GM23338 (cell line): ENCODE measurements at regions not wholly inside any gene's neighbourhood (a gene's known extent, or its start where the extent isn't known, plus 50 kb on each side); places are given as distances from the start of the nearest gene placed in this dataset.

ENCODE experiments used
- ATAC-seq: fragments of 200-7000 bp; cut with Tn5 transposase; 3 replicates; pipeline ENCODE4 v1.9.1; 2020
- DNase-seq: peaks from one replicate; pipeline ENCODE4 v3.0.0-alpha.2; 2015; ENCODE audit warnings: low spot score
- H2AFZ ChIP-seq: fragments of 200-600 bp; sonication (generic); 2 replicates; pipeline ENCODE4 v1.8.0; 2016; ENCODE audit warnings: antibody characterized with exemption, mild to moderate bottlenecking, moderate library complexity
- H3F3A ChIP-seq: fragments of 200-600 bp; sonication (generic); replicated peaks from 2 replicates; pipeline ENCODE4 v1.8.0; 2017; ENCODE audit warnings: antibody characterized with exemption, mixed run types, low read depth
- H3K27ac ChIP-seq: fragments of 200-600 bp; sonication (generic); 2 replicates; pipeline ENCODE4 v1.6.1; 2016; ENCODE audit warnings: low read depth
- H3K27me3 ChIP-seq: fragments of 200-600 bp; sonication (generic); 2 replicates; pipeline ENCODE4 v1.8.0; 2016; ENCODE audit warnings: mild to moderate bottlenecking, mixed run types, moderate library complexity; ENCODE audit not compliant: insufficient read depth
- H3K36me3 ChIP-seq: fragments of 200-600 bp; sonication (generic); 2 replicates; pipeline ENCODE4 v1.8.0; 2016; ENCODE audit warnings: mild to moderate bottlenecking; ENCODE audit not compliant: insufficient read depth
- H3K4me1 ChIP-seq: fragments of 200-600 bp; sonication (generic); 2 replicates; pipeline ENCODE4 v1.8.0; 2016; ENCODE audit warnings: mild to moderate bottlenecking, moderate library complexity; ENCODE audit not compliant: insufficient read depth
- H3K4me2 ChIP-seq: fragments of 200-600 bp; sonication (generic); 2 replicates; pipeline ENCODE4 v1.7.1; 2017; ENCODE audit warnings: mixed run types
- H3K4me3 ChIP-seq: fragments of 200-600 bp; sonication (generic); 2 replicates; pipeline ENCODE4 v1.6.1; 2016; ENCODE audit warnings: mixed run types
- H3K79me2 ChIP-seq: fragments of 200-600 bp; sonication (generic); replicated peaks from 2 replicates; pipeline ENCODE4 v1.8.0; 2017; ENCODE audit warnings: mild to moderate bottlenecking; ENCODE audit not compliant: insufficient read depth
- H3K9me2 ChIP-seq: fragments of 200-600 bp; sonication (generic); 2 replicates; pipeline ENCODE4 v1.8.0; 2017; ENCODE audit not compliant: insufficient read depth
- H4K20me1 ChIP-seq: fragments of 200-600 bp; sonication (generic); replicated peaks from 2 replicates; pipeline ENCODE4 v1.8.0; 2017; ENCODE audit warnings: mild to moderate bottlenecking; ENCODE audit not compliant: insufficient read depth
- H3K27ac Mint-ChIP-seq: 2 replicates; pipeline ENCODE4 v1.8.0; 2020; ENCODE audit warnings: inconsistent platforms, mild to moderate bottlenecking, moderate library complexity, mixed read lengths
- H3K27me3 Mint-ChIP-seq: 3 replicates; pipeline ENCODE4 v1.8.0; 2022; ENCODE audit warnings: low read depth, mild to moderate bottlenecking, moderate library complexity, mixed read lengths, inconsistent platforms; ENCODE audit not compliant: insufficient read depth, poor library complexity
- H3K36me3 Mint-ChIP-seq: 3 replicates; pipeline ENCODE4 v1.8.0; 2021; ENCODE audit warnings: low read depth, mild to moderate bottlenecking, inconsistent platforms, moderate library complexity, mixed read lengths
- H3K4me1 Mint-ChIP-seq: 3 replicates; pipeline ENCODE4 v1.8.0; 2020; ENCODE audit warnings: mild to moderate bottlenecking, inconsistent platforms, mixed read lengths
- H3K4me3 Mint-ChIP-seq: 3 replicates; pipeline ENCODE4 v1.8.0; 2021; ENCODE audit warnings: moderate library complexity, mild to moderate bottlenecking, inconsistent platforms, mixed read lengths
- H3K9me3 Mint-ChIP-seq: 3 replicates; pipeline ENCODE4 v1.8.0; 2020; ENCODE audit warnings: moderate library complexity, mild to moderate bottlenecking, inconsistent platforms, mixed read lengths
- CREB1 ChIP-seq: fragments of 250-450 bp; sonication (Bioruptor Pico); IDR thresholded peaks from 2 replicates; pipeline ENCODE4 v1.5.0; 2020; ENCODE audit warnings: low read depth, mild to moderate bottlenecking, moderate library complexity
- CTCF ChIP-seq, 2 experiments: fragments of 200-600 bp in 1 of 2; sonication (generic) in 1 of 2; conservative IDR thresholded peaks; 2 replicates each; pipeline versions ENCODE4 v1.5.1 to v1.6.1; 2016 to 2017; ENCODE audit warnings: antibody characterized with exemption in 2 of 2, low read depth in 2 of 2, mild to moderate bottlenecking in 2 of 2, moderate library complexity in 1 of 2
- ETS1 ChIP-seq: IDR thresholded peaks from 2 replicates; pipeline ENCODE4 v1.6.1; 2016; ENCODE audit warnings: antibody characterized with exemption
- EZH2 ChIP-seq: fragments of 200-600 bp; sonication (generic); IDR thresholded peaks from one replicate; pipeline ENCODE4 v1.8.0; 2017; ENCODE audit warnings: antibody characterized with exemption, mild to moderate bottlenecking, low read depth; ENCODE audit not compliant: unreplicated experiment
- EZH2phosphoT487 ChIP-seq: fragments of 200-600 bp; sonication (generic); IDR thresholded peaks from one replicate; pipeline ENCODE4 v1.8.1; 2018; ENCODE audit warnings: antibody characterized with exemption; ENCODE audit not compliant: unreplicated experiment
- JUNB ChIP-seq: IDR thresholded peaks from one replicate; pipeline ENCODE4 v1.6.1; 2016; ENCODE audit warnings: antibody characterized with exemption; ENCODE audit not compliant: unreplicated experiment
- NANOG ChIP-seq: IDR thresholded peaks from 2 replicates; pipeline ENCODE4 v1.6.1; 2016; ENCODE audit warnings: antibody characterized with exemption, borderline replicate concordance
- POLR2AphosphoS5 ChIP-seq: IDR thresholded peaks from 2 replicates; pipeline ENCODE4 v1.6.1; 2016; ENCODE audit warnings: antibody characterized with exemption, low read depth
- REST ChIP-seq: IDR thresholded peaks from one replicate; pipeline ENCODE4 v1.6.1; 2018; ENCODE audit warnings: antibody characterized with exemption; ENCODE audit not compliant: unreplicated experiment
- STAT1 ChIP-seq: IDR thresholded peaks from one replicate; pipeline ENCODE4 v1.6.1; 2016; ENCODE audit warnings: antibody characterized with exemption; ENCODE audit not compliant: unreplicated experiment
- ZNF114 ChIP-seq: fragments of 250-450 bp; sonication (Bioruptor Pico); IDR thresholded peaks from 2 replicates; pipeline ENCODE4 v1.5.0; 2020; ENCODE audit warnings: mild to moderate bottlenecking, moderate library complexity
- ZNF331 ChIP-seq: fragments of 250-450 bp; sonication (Bioruptor Pico); IDR thresholded peaks from 2 replicates; pipeline ENCODE4 v1.5.0; 2020; ENCODE audit warnings: low read depth, mild to moderate bottlenecking, moderate library complexity

- no peak for TF ChIP-seq REST
- no peak for TF ChIP-seq ETS1
Observed at GRCh38 chr2:9696731-9697130, 65.9 kb upstream of the YWHAQ start (continued).

- ATAC-seq (no peak), DNase-seq (no peak)
- no peaks in the 10 kb centered on the region for H3K79me2 ChIP-seq
- no peak overlapping the region for H3K4me2 ChIP-seq
- no peaks in the 10 kb centered on the region for H3K4me1 ChIP-seq
- H3K36me3 ChIP-seq: no peaks in the 10 kb centered on the region
- no peak overlapping the region for H2AFZ ChIP-seq
- no peak overlapping the region for H3K4me3 Mint-ChIP-seq
- no peaks in the 10 kb centered on the region for H4K20me1 ChIP-seq
- H3K36me3 Mint-ChIP-seq: no peaks in the 10 kb centered on the region; the same call in 2 of the 3 replicates
- H3K27ac ChIP-seq: no peak overlapping the region
- H3K9me2 ChIP-seq: no peaks in the 10 kb centered on the region
- H3K9me3 Mint-ChIP-seq: no peaks in the 10 kb centered on the region; the same call in 2 of the 3 replicates
- peaks cover 7% of the 10 kb centered on the region; the same call in 1 of the 3 replicates for H3K4me1 Mint-ChIP-seq
- H3K27me3 Mint-ChIP-seq: peaks cover 2% of the 10 kb centered on the region
- H3F3A ChIP-seq: no peaks in the 10 kb centered on the region
- no peak overlapping the region for H3K27ac Mint-ChIP-seq
- H3K27me3 ChIP-seq: no peaks in the 10 kb centered on the region
- H3K4me3 ChIP-seq: no peak overlapping the region
- no peak for TF ChIP-seq NANOG
- TF ChIP-seq EZH2phosphoT487: no peak
- no peak for TF ChIP-seq JUNB
- no peak for TF ChIP-seq REST
- TF ChIP-seq ETS1: no peak
- TF ChIP-seq CREB1 (CRISPR knock-in tag): no peak
- TF ChIP-seq EZH2: no peak
- TF ChIP-seq POLR2AphosphoS5: no peak
- TF ChIP-seq CTCF (conservative IDR thresholded peaks at IDR 0.05; ENCODE audit: low read depth in 2 of 2): no peak
- TF ChIP-seq STAT1: no peak
- no peak for TF ChIP-seq ZNF114 (CRISPR knock-in tag)
- TF ChIP-seq ZNF331 (CRISPR knock-in tag): no peak
Observed at GRCh38 chr2:9697909-9698308, 67.1 kb upstream of the YWHAQ start.
